ENCODE measurements at regions not wholly inside any gene's neighbourhood (a gene's known extent, or its start where the extent isn't known, plus 50 kb on each side); places are given as distances from the start of the nearest gene placed in this dataset.

- DNase-seq = peak in 1 of 2 experiments; percentile 3
These were observed 1992.3 kb downstream of the MAT2B start for GRCh38 chr5:165497707-165498106.

- no peak for DNase-seq
These were observed 1997.7 kb downstream of the MAT2B start for GRCh38 chr5:165502893-165503691.

- DNase-seq = no peak
These were observed 1999.3 kb downstream of the MAT2B start for GRCh38 chr5:165504674-165505073.

- no peak for DNase-seq
These were observed 2002.9 kb downstream of the MAT2B start for GRCh38 chr5:165508286-165508685.

GRCh38 chr5:165508861-165509260 lies 2003.4 kb downstream of the MAT2B start:
- DNase-seq = no peak

GRCh38 chr5:165521816-165522610 lies 2016.6 kb downstream of the MAT2B start:
- no peak for DNase-seq

GRCh38 chr5:165525271-165525670 lies 2019.9 kb downstream of the MAT2B start:
- no peak for DNase-seq

GRCh38 chr5:165526357-165526756 lies 2020.9 kb downstream of the MAT2B start:
- no peak for DNase-seq

- DNase-seq = no peak
These were observed 2022.2 kb downstream of the MAT2B start for GRCh38 chr5:165527577-165527976.

GRCh38 chr5:165538065-165538464 lies 2032.6 kb downstream of the MAT2B start:
- DNase-seq = no peak

- DNase-seq = no peak
These were observed 2054.2 kb downstream of the MAT2B start for GRCh38 chr5:165559645-165560044.

GRCh38 chr5:165560648-165561047 lies 2055.2 kb downstream of the MAT2B start:
- DNase-seq = no peak

GRCh38 chr5:165565911-165566310 lies 2060.5 kb downstream of the MAT2B start:
- no peak for DNase-seq

GRCh38 chr5:165569551-165569950 lies 2064.1 kb downstream of the MAT2B start:
- no peak for DNase-seq

- no peak for DNase-seq
These were observed 2068.0 kb downstream of the MAT2B start for GRCh38 chr5:165573445-165573844.

- DNase-seq = no peak
These were observed 2068.7 kb downstream of the MAT2B start for GRCh38 chr5:165574100-165574499.

GRCh38 chr5:165576678-165577275 lies 2071.4 kb downstream of the MAT2B start:
- DNase-seq = no peak

GRCh38 chr5:165579911-165580310 lies 2074.5 kb downstream of the MAT2B start:
- DNase-seq = no peak

GRCh38 chr5:165594693-165595092 lies 2089.3 kb downstream of the MAT2B start:
- no peak for DNase-seq

- no peak for DNase-seq
These were observed 2097.1 kb downstream of the MAT2B start for GRCh38 chr5:165602529-165602928.

GRCh38 chr5:165607026-165607425 lies 2101.6 kb downstream of the MAT2B start:
- no peak for DNase-seq

- DNase-seq = no peak
These were observed 2104.5 kb downstream of the MAT2B start for GRCh38 chr5:165609871-165610270.

- no peak for DNase-seq
These were observed 2111.3 kb downstream of the MAT2B start for GRCh38 chr5:165616490-165617405.

Data from NCI-H2081 (cell line).